D721Med (cell line): ENCODE measurements at regions not wholly inside any gene's neighbourhood (a gene's known extent, or its start where the extent isn't known, plus 50 kb on each side); places are given as distances from the start of the nearest gene placed in this dataset.

Source experiments
- DNase-seq: peaks from one replicate; pipeline ENCODE4 v3.0.0; 2011; ENCODE audit warnings: low spot score; ENCODE audit not compliant: insufficient read length
- FAIRE-seq: peaks from 2 replicates; lab custom pipeline; 2011; peaks lifted over from hg19 to GRCh38; lab: Jason Lieb, UNC
- CTCF ChIP-seq: IDR thresholded peaks from 2 replicates; pipeline ENCODE4 v1.5.1; 2012; ENCODE audit warnings: mild to moderate bottlenecking, control low read depth; ENCODE audit not compliant: insufficient read depth; ENCODE audit errors: missing control alignments

DNA sequence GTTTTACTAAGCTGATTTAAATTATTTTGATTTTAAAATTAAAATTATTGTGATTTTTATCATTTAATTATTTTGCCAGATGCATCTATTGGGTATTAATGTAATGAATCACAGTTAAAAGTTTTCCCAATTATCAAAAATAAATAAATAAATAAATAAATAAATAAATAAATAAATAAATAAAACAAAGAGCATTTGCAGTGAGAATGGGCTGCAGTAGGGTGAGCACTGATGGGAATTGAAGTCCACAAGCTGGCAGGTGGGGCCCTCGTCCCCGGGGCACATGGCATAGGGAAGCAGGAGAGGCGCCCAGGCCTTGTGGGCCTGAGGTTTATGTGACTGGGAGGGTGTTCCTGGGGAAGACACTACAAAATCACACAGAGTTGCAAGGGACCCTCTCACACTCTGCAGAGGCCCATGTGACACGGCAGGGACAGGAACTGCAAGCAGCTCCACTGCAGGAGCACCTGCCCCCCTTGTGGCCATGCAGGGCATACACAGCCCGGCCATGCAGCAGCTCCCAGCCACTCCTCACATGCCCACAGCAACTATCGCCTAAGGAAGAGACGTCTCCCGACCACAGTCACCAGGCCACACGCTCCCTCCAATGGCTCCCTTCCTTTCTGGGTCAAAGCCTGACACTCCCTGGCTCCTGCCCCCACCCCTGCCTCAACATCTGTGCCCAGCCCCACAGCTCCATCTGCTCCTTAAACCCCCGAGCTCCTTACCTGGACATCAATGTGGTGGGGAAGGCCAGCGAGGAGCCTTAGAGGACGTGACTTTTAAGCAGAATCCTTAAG lies 256.3 kb upstream of the SFSWAP start:
- FAIRE-seq (no peak), DNase-seq (no peak)
- no peak for TF ChIP-seq CTCF

- DNase-seq (no peak), FAIRE-seq (no peak)
- TF ChIP-seq CTCF = no peak
Measured at GRCh38 chr12:131455218-131455506, 255.7 kb upstream of the SFSWAP start.

DNA sequence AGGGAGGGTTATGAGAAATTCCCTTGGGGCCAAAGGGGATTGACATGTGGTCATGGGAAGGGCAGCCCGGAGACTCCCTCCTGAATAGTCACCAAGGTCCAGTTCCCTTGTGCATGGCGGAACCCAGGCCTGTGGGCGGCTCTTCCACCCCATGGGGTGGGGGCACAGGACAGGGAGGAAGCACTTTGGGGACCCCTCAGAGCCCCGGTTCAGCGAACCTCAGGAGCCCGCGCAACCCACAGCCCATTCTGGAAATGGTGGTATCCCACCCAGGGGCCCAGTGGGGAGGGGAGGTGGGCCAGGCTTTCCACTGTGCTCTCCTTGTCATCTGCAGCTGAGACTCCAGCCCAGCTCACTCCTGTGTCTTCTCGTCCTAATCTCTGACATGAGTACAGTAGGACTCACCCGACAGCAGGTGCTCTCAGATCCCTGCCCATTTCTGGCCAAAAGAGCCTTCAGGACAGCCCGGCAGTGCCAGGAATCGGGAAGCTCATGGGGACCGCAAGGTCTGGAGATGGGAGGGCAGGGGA lies 255.2 kb upstream of the SFSWAP start:
- FAIRE-seq = no peak
- no peak for DNase-seq
- TF ChIP-seq CTCF = no peak

DNA sequence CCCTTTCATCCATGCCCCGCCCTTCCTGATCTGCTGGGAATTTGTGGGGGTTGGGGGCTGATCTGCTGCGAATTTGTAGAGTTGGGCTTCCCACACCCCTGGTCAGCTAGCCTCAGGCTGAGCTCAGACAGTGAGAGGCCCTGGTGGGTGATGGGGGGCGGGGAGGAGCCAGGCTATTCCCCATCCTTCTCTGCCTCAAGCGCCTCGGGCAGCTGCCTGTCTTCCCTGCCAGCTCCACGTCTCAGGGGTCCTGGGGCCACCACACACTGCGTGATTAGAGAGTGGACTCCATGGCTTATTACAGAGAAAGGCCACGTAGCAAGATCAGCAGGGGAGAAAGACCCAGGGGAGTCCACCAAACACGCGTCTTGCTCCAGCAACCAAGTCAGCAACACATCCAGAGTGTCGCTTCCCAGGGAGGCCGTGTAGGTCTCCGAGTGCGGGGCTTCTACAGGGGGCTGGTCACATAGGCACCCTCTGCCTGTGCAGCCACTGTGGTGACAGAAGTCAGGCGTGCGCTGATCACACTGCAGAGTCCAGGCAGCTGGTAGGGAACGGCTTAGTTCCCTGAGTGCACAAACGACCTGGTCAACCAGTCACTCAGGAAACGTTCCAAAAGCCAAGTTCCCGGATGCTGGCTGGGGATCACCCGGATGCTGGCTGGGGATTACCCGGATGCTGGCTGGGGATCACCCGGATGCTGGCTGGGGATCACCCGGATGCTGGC lies 254.4 kb upstream of the SFSWAP start:
- no peak for DNase-seq
- TF ChIP-seq CTCF = no peak
- no peak for FAIRE-seq

- DNase-seq (no peak), FAIRE-seq (no peak)
- no peak for TF ChIP-seq CTCF
Measured at GRCh38 chr12:131457028-131457310, 253.9 kb upstream of the SFSWAP start.

- FAIRE-seq = no peak
- TF ChIP-seq CTCF = no peak
- DNase-seq = no peak
Measured at GRCh38 chr12:131457331-131458047, 253.4 kb upstream of the SFSWAP start.
